ENCODE measurements at regions not wholly inside any gene's neighbourhood (a gene's known extent, or its start where the extent isn't known, plus 50 kb on each side); places are given as distances from the start of the nearest gene placed in this dataset.

DNA sequence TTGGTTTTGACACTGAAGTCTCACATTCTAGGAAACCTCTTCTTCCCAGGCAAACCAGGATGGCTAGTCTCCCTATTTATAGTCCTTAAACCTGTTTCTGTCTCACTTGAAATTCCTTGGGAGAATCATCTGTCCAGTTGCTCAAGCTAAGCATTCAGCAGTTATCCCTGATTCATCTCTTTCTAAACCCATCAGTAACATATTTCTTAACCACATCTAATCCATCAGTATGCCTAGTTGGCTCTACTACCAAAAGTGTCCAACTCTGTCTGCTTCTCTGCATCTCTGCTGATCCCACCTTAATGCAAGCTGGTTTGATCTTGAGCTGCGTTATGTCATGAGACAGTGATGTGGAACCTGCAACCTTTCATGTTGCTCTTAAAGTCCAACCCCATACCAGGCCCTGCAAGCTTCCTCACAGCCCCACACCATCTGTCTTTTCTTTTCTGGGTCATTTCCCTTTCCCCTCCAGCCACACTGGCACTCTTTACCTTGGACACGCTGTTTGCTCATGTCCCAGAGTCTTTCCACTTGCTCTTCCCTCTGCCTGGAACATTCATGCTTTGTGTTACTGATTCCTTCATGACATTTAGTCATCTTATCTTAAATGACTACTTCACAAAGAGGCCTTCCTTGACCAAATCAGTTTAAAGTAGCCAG lies 380.8 kb upstream of the RGS6 start:
- TF ChIP-seq, protein P1, sequence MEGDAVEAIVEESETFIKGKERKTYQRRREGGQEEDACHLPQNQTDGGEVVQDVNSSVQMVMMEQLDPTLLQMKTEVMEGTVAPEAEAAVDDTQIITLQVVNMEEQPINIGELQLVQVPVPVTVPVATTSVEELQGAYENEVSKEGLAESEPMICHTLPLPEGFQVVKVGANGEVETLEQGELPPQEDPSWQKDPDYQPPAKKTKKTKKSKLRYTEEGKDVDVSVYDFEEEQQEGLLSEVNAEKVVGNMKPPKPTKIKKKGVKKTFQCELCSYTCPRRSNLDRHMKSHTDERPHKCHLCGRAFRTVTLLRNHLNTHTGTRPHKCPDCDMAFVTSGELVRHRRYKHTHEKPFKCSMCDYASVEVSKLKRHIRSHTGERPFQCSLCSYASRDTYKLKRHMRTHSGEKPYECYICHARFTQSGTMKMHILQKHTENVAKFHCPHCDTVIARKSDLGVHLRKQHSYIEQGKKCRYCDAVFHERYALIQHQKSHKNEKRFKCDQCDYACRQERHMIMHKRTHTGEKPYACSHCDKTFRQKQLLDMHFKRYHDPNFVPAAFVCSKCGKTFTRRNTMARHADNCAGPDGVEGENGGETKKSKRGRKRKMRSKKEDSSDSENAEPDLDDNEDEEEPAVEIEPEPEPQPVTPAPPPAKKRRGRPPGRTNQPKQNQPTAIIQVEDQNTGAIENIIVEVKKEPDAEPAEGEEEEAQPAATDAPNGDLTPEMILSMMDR (conservative IDR thresholded peaks at IDR 0.05), result no peak
- no peak for TF ChIP-seq EZH2 (IDR thresholded peaks at IDR 0.05; ENCODE audit: low read depth)

Data from PC-9 (cell line).